SU-DHL-6 (cell line): ENCODE measurements at regions not wholly inside any gene's neighbourhood (a gene's known extent, or its start where the extent isn't known, plus 50 kb on each side); places are given as distances from the start of the nearest gene placed in this dataset.

Experiments
- CTCF ChIP-seq: fragments of 200-600 bp; sonication (generic); IDR thresholded peaks from one replicate; pipeline ENCODE4 v1.5.1; 2017; ENCODE audit warnings: antibody characterized with exemption, mild to moderate bottlenecking, low read length, moderate library complexity; ENCODE audit not compliant: insufficient read depth, poor library complexity, severe bottlenecking
- EZH2phosphoT487 ChIP-seq: fragments of 200-600 bp; sonication (generic), shearing (Covaris generic); conservative IDR thresholded peaks from 2 replicates; pipeline ENCODE4 v1.6.1; 2018; ENCODE audit warnings: mild to moderate bottlenecking, antibody characterized with exemption, low read length, moderate library complexity, mixed read lengths

- no peak for TF ChIP-seq CTCF
- TF ChIP-seq EZH2phosphoT487 = no peak
These were observed 455.5 kb downstream of the NUF2 start for GRCh38 chr1:163777205-163777604.
